Loucy (cell line): ENCODE measurements at regions not wholly inside any gene's neighbourhood (a gene's known extent, or its start where the extent isn't known, plus 50 kb on each side); places are given as distances from the start of the nearest gene placed in this dataset.

Experiments
- EZH2phosphoT487 ChIP-seq: fragments of 200-600 bp; IDR thresholded peaks from 2 replicates; pipeline ENCODE4 v1.6.1; 2018; ENCODE audit warnings: antibody characterized with exemption, mild to moderate bottlenecking, moderate library complexity, borderline replicate concordance
- TF ChIP-seq, protein P1 (sequence below): fragments of 200-600 bp; sonication (generic); conservative IDR thresholded peaks from 2 replicates; pipeline ENCODE4 v1.5.1; 2014; ENCODE audit warnings: mild to moderate bottlenecking, antibody characterized with exemption, low read length

DNA sequence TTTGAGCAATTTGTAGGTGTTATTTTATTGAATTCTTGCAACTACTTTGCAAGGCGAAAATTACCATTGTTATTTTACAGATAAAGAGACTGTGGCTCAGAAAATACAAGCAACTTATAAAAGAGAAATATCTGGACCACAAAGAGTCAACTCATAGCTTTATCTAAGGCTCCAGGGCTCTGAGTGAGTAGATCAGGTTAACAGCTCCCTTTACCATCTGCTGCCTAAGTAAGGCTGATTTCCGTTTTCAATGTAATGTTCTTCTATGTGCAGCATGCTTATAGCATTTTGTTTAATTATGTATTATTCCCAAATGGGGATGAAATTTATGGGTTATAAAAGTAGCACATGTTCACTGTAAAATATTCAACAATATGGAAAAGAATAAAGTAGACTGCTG, 299.1 kb upstream of the TNP1 start:
- TF ChIP-seq, protein P1, sequence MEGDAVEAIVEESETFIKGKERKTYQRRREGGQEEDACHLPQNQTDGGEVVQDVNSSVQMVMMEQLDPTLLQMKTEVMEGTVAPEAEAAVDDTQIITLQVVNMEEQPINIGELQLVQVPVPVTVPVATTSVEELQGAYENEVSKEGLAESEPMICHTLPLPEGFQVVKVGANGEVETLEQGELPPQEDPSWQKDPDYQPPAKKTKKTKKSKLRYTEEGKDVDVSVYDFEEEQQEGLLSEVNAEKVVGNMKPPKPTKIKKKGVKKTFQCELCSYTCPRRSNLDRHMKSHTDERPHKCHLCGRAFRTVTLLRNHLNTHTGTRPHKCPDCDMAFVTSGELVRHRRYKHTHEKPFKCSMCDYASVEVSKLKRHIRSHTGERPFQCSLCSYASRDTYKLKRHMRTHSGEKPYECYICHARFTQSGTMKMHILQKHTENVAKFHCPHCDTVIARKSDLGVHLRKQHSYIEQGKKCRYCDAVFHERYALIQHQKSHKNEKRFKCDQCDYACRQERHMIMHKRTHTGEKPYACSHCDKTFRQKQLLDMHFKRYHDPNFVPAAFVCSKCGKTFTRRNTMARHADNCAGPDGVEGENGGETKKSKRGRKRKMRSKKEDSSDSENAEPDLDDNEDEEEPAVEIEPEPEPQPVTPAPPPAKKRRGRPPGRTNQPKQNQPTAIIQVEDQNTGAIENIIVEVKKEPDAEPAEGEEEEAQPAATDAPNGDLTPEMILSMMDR = no peak
- TF ChIP-seq EZH2phosphoT487 = no peak
